Heart left ventricle (tissue), 16 donors: ENCODE measurements at regions not wholly inside any gene's neighbourhood (a gene's known extent, or its start where the extent isn't known, plus 50 kb on each side); places are given as distances from the start of the nearest gene placed in this dataset.

Experiments used
- ATAC-seq, 4 donors: fragments of 200-7000 bp; cut with Tn5 transposase; one replicate each; pipeline ENCODE4 v1.9.1; 2020 to 2022; ENCODE audit warnings: moderate library complexity in 4 of 4, mild to moderate bottlenecking in 3 of 4, moderate number of reproducible peaks in 1 of 4
- DNase-seq, 5 donors: peaks; one replicate each; pipeline ENCODE4 v3.0.0-alpha.2; 2020
- H3K27ac ChIP-seq, 12 donors: fragments of 200-600 bp; sonication (generic) in 4 of 12; one replicate each; pipeline versions ENCODE4 v1.5.0 to v1.8.0; 2016 to 2022; ENCODE audit warnings: mild to moderate bottlenecking in 2 of 12
- H3K27me3 ChIP-seq, 9 donors: fragments of 200-600 bp; sonication (generic) in 2 of 9; one replicate each; pipeline versions ENCODE4 v1.5.1 to v1.8.0; 2016 to 2022; ENCODE audit warnings: mild to moderate bottlenecking in 3 of 9
- H3K36me3 ChIP-seq, 9 donors: fragments of 200-600 bp; sonication (generic) in 2 of 9; one replicate each; pipeline versions ENCODE4 v1.5.0 to v1.8.0; 2018 to 2022; ENCODE audit warnings: mild to moderate bottlenecking in 2 of 9
- H3K4me1 ChIP-seq, 12 donors: fragments of 200-600 bp; sonication (generic) in 4 of 12; one replicate each; pipeline versions ENCODE4 v1.5.0 to v1.8.0; 2016 to 2022; ENCODE audit warnings: mild to moderate bottlenecking in 3 of 12
- H3K4me3 ChIP-seq, 12 donors: fragments of 200-600 bp; sonication (generic) in 4 of 12; one replicate each; pipeline versions ENCODE4 v1.5.0 to v1.8.0; 2017 to 2022; ENCODE audit warnings: mild to moderate bottlenecking in 9 of 12, moderate library complexity in 4 of 12
- H3K9me3 ChIP-seq, 12 donors: fragments of 200-600 bp; sonication (generic) in 4 of 12; one replicate each; pipeline versions ENCODE4 v1.5.0 to v1.8.0; 2016 to 2022; ENCODE audit warnings: mild to moderate bottlenecking in 1 of 12
- CTCF ChIP-seq, 12 donors: fragments of 200-600 bp; sonication (generic) in 4 of 12; IDR thresholded peaks; one replicate each; pipeline versions ENCODE4 v1.5.0 to v1.8.0; 2018 to 2022; ENCODE audit warnings: antibody characterized with exemption in 12 of 12, mild to moderate bottlenecking in 5 of 12
- POLR2A ChIP-seq, 2 donors: fragments of 450-650 bp; IDR thresholded peaks; one replicate each; pipeline ENCODE4 v1.6.1; 2017; ENCODE audit warnings: antibody characterized with exemption in 2 of 2, mild to moderate bottlenecking in 2 of 2, moderate library complexity in 2 of 2
- WGBS, 4 donors: extraction: QIAGEN DNeasy Blood & Tissue Kit in 2 of 4; methylation state at CpG; one replicate each; pipeline versions ENCODE4 v1.1.5 to v1.1.7; 2013 to 2018; 5-methylcytosine and 5-hydroxymethylcytosine counted together
- intact Hi-C, 10 donors: fragments of 100-400 bp; cut with DNase I; formaldehyde crosslinking; loops; one replicate each; pipeline versions ENCODE4 v1.11.1 to v1.14.2; 2022
- donor health status: ischemic (EF 13 %, LVEDD 7.1; RV severe dilation, severe dysfunction).
- donor health status: healthy with polysubstance abuse.
- donor health status: DM: no; HTN: yes; CAD: no.
- donor health status: DM: no; HTN: no; CAD: no.
- donor health status: ischemic (EF 25% LVEDD 6.9; RV normal size, moderate dysfunction).
- donor health status: ischemic (EF 25% LVEDD 5.7; RV mildly dilated, moderate dysfunction).
- donor health status: healthy.
- donor health status: DM: yes; HTN: yes; CAD: no.
- donor health status: ischemic (EF 35%, LVEDD 5.7; RV mildly dilated, moderate dysfunction).
- donor health status: nonischemic (EF 11% LVEDD 7.7; RV severe dilation, severe dysfunction).
- donor health status: DM: yes; HTN: yes; CAD: no.
- donor health status: PGD.
- donor health status: ischemic (EF 29% LVEDD 5.4; RV normal size, mild dysfunction).
- donor health status: nonischemic (EF 23%, LVEDD 6.1; RV moderate dilation, normal function).

- DNase-seq (no peak), ATAC-seq (no peak)
- Histone ChIP-seq H3K27ac (no peak overlapping the region), H3K9me3 (no peaks in the 10 kb centered on the region), H3K36me3 (no peaks in the 10 kb centered on the region), H3K4me1 (no peaks in the 10 kb centered on the region), H3K4me3 (no peak overlapping the region), H3K27me3 (no peaks in the 10 kb centered on the region)
- WGBS, 4 donors: 90 to 95% (median 91%) methylated on average over 3 of the region's 3 CpGs
- intact Hi-C loops: no loop called here
- TF ChIP-seq CTCF (IDR thresholded peaks at IDR 0.05): no peak
Observed at GRCh38 chr1:209076688-209077087, 506.8 kb upstream of the CAMK1G start.

- DNase-seq (no peak), ATAC-seq (no peak)
- Histone ChIP-seq H3K27ac (no peak overlapping the region), H3K4me3 (no peak overlapping the region), H3K4me1 (no peaks in the 10 kb centered on the region), H3K36me3 (no peaks in the 10 kb centered on the region), H3K27me3 (no peaks in the 10 kb centered on the region), H3K9me3 (no peaks in the 10 kb centered on the region)
- intact Hi-C loops: no loop called here
- TF ChIP-seq CTCF (IDR thresholded peaks at IDR 0.05): no peak
- no peak for TF ChIP-seq POLR2A (IDR thresholded peaks at IDR 0.05)
- WGBS, 4 donors: 72 to 82% (median 78%) methylated on average over 5 of the region's 5 CpGs
Observed at GRCh38 chr1:209080170-209080781, 503.2 kb upstream of the CAMK1G start.

- H3K9me3 ChIP-seq: peaks cover 0 to 5% (median 0%) of the 10 kb centered on the region in 12 donors
- DNase-seq (no peak), ATAC-seq (no peak)
- intact Hi-C loops: no loop called here
- H3K4me1 ChIP-seq: no peaks in the 10 kb centered on the region
- H3K27ac ChIP-seq: no peak overlapping the region
- H3K36me3 ChIP-seq: no peaks in the 10 kb centered on the region
- no peak overlapping the region for H3K4me3 ChIP-seq
- H3K27me3 ChIP-seq: no peaks in the 10 kb centered on the region
- TF ChIP-seq CTCF (IDR thresholded peaks at IDR 0.05) (no peak), POLR2A (IDR thresholded peaks at IDR 0.05) (no peak)
- WGBS, 4 donors: 74 to 79% (median 77%) methylated on average over 6 of the region's 6 CpGs
Observed at GRCh38 chr1:209086486-209087192, 496.9 kb upstream of the CAMK1G start.

GRCh38 chr1:209094384-209094783 lies 489.1 kb upstream of the CAMK1G start:
- no peak overlapping the region for H3K4me3 ChIP-seq
- DNase-seq: no peak
- intact Hi-C loops: no loop called here
- peaks cover 0 to 5% (median 0%) of the 10 kb centered on the region in 12 donors for H3K9me3 ChIP-seq
- no peaks in the 10 kb centered on the region for H3K27me3 ChIP-seq
- no peak for ATAC-seq
- no peaks in the 10 kb centered on the region for H3K36me3 ChIP-seq
- no peak for TF ChIP-seq POLR2A (IDR thresholded peaks at IDR 0.05)
- TF ChIP-seq CTCF (IDR thresholded peaks at IDR 0.05): no peak
- no peaks in the 10 kb centered on the region for H3K4me1 ChIP-seq
- no peak overlapping the region for H3K27ac ChIP-seq
